ENCODE measurements at regions not wholly inside any gene's neighbourhood (a gene's known extent, or its start where the extent isn't known, plus 50 kb on each side); places are given as distances from the start of the nearest gene placed in this dataset.

GRCh38 chr1:87219141-87219540 is 109.5 kb upstream of the LMO4 start:
- Mint-ChIP-seq H3K9me3 (peaks cover 8% of the 10 kb centered on the region), H3K4me1 (ENCODE audit: unreplicated experiment) (peaks cover 4% of the 10 kb centered on the region), H3K27me3 (no peaks in the 10 kb centered on the region), H3K27ac (no peak overlapping the region), H3K36me3 (no peaks in the 10 kb centered on the region), H3K4me3 (no peak overlapping the region)
- no peak for DNase-seq (ENCODE audit: extremely low spot score, unreplicated experiment)
- no peak for TF ChIP-seq CTCF (conservative IDR thresholded peaks at IDR 0.05)

- TF ChIP-seq CTCF (conservative IDR thresholded peaks at IDR 0.05): no peak
- Mint-ChIP-seq H3K4me1 (ENCODE audit: unreplicated experiment) (peaks cover 4% of the 10 kb centered on the region), H3K27me3 (no peaks in the 10 kb centered on the region), H3K9me3 (peaks cover 8% of the 10 kb centered on the region), H3K4me3 (no peak overlapping the region), H3K27ac (no peak overlapping the region), H3K36me3 (no peaks in the 10 kb centered on the region)
- DNase-seq (ENCODE audit: extremely low spot score, unreplicated experiment): no peak
Measured at GRCh38 chr1:87219626-87220025, 109.1 kb upstream of the LMO4 start.

GRCh38 chr1:87220993-87221392 is 107.7 kb upstream of the LMO4 start:
- no peaks in the 10 kb centered on the region for H3K36me3 Mint-ChIP-seq
- no peaks in the 10 kb centered on the region for H3K9me3 Mint-ChIP-seq
- no peak overlapping the region for H3K27ac Mint-ChIP-seq
- no peak for DNase-seq (ENCODE audit: extremely low spot score, unreplicated experiment)
- no peak overlapping the region for H3K4me3 Mint-ChIP-seq
- peaks cover 5% of the 10 kb centered on the region for H3K4me1 Mint-ChIP-seq (ENCODE audit: unreplicated experiment)
- H3K27me3 Mint-ChIP-seq: no peaks in the 10 kb centered on the region
- TF ChIP-seq CTCF (conservative IDR thresholded peaks at IDR 0.05): no peak

GRCh38 chr1:87224201-87224600 is 104.5 kb upstream of the LMO4 start:
- Mint-ChIP-seq H3K27me3 (no peaks in the 10 kb centered on the region), H3K4me3 (no peak overlapping the region), H3K9me3 (no peaks in the 10 kb centered on the region), H3K27ac (no peak overlapping the region), H3K36me3 (no peaks in the 10 kb centered on the region), H3K4me1 (ENCODE audit: unreplicated experiment) (peaks cover 11% of the 10 kb centered on the region)
- no peak for DNase-seq (ENCODE audit: extremely low spot score, unreplicated experiment)
- TF ChIP-seq CTCF (conservative IDR thresholded peaks at IDR 0.05): no peak

- peaks cover 7% of the 10 kb centered on the region for H3K4me1 Mint-ChIP-seq (ENCODE audit: unreplicated experiment)
- H3K4me3 Mint-ChIP-seq: no peak overlapping the region
- H3K27me3 Mint-ChIP-seq: no peaks in the 10 kb centered on the region
- H3K27ac Mint-ChIP-seq: no peak overlapping the region
- H3K9me3 Mint-ChIP-seq: no peaks in the 10 kb centered on the region
- DNase-seq (ENCODE audit: extremely low spot score, unreplicated experiment): no peak
- H3K36me3 Mint-ChIP-seq: no peaks in the 10 kb centered on the region
- TF ChIP-seq CTCF (conservative IDR thresholded peaks at IDR 0.05): no peak
Measured at GRCh38 chr1:87225171-87225570, 103.5 kb upstream of the LMO4 start.

GRCh38 chr1:87226341-87226760 is 102.3 kb upstream of the LMO4 start:
- no peak for DNase-seq (ENCODE audit: extremely low spot score, unreplicated experiment)
- no peak for TF ChIP-seq CTCF (conservative IDR thresholded peaks at IDR 0.05)
- H3K9me3 Mint-ChIP-seq: no peaks in the 10 kb centered on the region
- H3K4me1 Mint-ChIP-seq (ENCODE audit: unreplicated experiment): peaks cover 7% of the 10 kb centered on the region
- no peaks in the 10 kb centered on the region for H3K27me3 Mint-ChIP-seq
- no peak overlapping the region for H3K4me3 Mint-ChIP-seq
- H3K36me3 Mint-ChIP-seq: no peaks in the 10 kb centered on the region
- H3K27ac Mint-ChIP-seq: peak overlapping the region; percentile 22

All from type B pancreatic cell (in vitro differentiated cells).